ENCODE measurements at regions not wholly inside any gene's neighbourhood (a gene's known extent, or its start where the extent isn't known, plus 50 kb on each side); places are given as distances from the start of the nearest gene placed in this dataset.

DNA sequence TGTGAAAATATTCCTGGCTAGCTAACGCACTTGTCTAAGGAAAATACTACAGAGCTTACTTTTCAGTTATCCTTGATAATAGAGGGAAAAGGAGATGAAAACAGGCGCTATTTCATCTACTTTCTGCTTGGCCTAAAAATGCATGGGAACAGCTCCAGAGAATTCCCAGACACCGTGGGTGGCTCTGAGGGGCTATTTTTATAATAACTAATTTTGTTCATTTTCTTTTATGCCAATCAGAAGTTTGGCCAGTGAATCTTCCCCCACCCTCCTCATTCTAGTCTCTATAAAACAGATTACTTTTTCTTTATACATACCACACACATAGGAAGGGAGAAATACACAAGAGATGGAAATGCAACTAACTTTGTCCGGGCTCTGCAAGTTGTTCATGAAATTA lies 322.9 kb downstream of the SETD4 start:
- no peak overlapping the region for H3K4me3 ChIP-seq (ENCODE audit: low read depth, low read length)
- TF ChIP-seq, protein P1, sequence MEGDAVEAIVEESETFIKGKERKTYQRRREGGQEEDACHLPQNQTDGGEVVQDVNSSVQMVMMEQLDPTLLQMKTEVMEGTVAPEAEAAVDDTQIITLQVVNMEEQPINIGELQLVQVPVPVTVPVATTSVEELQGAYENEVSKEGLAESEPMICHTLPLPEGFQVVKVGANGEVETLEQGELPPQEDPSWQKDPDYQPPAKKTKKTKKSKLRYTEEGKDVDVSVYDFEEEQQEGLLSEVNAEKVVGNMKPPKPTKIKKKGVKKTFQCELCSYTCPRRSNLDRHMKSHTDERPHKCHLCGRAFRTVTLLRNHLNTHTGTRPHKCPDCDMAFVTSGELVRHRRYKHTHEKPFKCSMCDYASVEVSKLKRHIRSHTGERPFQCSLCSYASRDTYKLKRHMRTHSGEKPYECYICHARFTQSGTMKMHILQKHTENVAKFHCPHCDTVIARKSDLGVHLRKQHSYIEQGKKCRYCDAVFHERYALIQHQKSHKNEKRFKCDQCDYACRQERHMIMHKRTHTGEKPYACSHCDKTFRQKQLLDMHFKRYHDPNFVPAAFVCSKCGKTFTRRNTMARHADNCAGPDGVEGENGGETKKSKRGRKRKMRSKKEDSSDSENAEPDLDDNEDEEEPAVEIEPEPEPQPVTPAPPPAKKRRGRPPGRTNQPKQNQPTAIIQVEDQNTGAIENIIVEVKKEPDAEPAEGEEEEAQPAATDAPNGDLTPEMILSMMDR (IDR thresholded peaks at IDR 0.05; ENCODE audit: control insufficient read depth, extremely low read depth, insufficient read depth), result no peak
- no peak for DNase-seq (ENCODE audit: low read depth)

DNA sequence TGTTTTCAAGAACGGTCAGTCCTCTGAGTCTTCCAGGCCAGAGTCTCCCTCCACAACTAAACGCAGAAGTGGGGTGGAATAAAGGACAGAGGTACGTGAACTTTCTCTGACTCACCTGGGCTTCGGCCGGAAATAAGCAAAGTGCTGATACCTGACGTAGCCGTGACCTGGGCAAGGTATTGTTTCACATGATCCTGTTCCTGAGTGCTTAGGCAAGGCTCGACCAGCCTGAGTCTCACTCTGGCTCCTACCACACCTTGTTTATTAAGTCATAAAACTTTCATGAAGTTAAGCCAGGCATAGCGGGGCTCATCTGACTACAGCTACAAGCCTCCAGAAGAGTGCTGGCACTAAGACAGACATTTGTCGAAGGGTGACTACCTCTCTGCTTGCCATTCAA lies 327.5 kb downstream of the SETD4 start:
- DNase-seq (ENCODE audit: low read depth), result no peak
- no peak overlapping the region for H3K4me3 ChIP-seq (ENCODE audit: low read depth, low read length)
- TF ChIP-seq, protein P1 (IDR thresholded peaks at IDR 0.05; ENCODE audit: control insufficient read depth, extremely low read depth, insufficient read depth), result no peak

DNA sequence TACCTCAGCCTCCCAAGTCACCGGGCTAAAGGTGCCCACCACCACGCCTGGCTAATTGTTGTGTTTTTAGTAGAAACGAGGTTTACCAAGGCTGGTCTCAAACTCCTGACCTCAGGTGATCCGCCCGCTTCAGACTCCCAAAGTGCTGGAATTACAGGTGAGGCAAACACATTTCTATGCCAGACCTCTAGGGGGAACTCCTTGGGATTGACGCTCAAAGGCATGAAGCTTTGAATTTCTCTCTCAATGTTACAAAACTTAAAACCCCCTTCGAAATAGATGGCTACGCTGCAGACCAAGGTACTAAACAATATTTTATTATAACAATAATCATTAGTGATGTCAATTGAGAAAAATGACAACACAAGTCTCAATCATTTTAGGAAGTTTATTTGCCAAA lies 330.0 kb downstream of the SETD4 start:
- no peak overlapping the region for H3K4me3 ChIP-seq (ENCODE audit: low read depth, low read length)
- no peak for DNase-seq (ENCODE audit: low read depth)
- TF ChIP-seq, protein P1 (IDR thresholded peaks at IDR 0.05; ENCODE audit: control insufficient read depth, extremely low read depth, insufficient read depth), result no peak

GRCh38 chr21:35727830-35728229 lies 332.5 kb downstream of the SETD4 start:
- no peak for DNase-seq (ENCODE audit: low read depth)
- no peak overlapping the region for H3K4me3 ChIP-seq (ENCODE audit: low read depth, low read length)
- TF ChIP-seq, protein P1 (IDR thresholded peaks at IDR 0.05; ENCODE audit: control insufficient read depth, extremely low read depth, insufficient read depth), result no peak

- DNase-seq (ENCODE audit: low read depth), result no peak
- TF ChIP-seq, protein P1 (IDR thresholded peaks at IDR 0.05; ENCODE audit: control insufficient read depth, extremely low read depth, insufficient read depth), result no peak
- H3K4me3 ChIP-seq (ENCODE audit: low read depth, low read length), result no peak overlapping the region
These were observed 336.2 kb downstream of the SETD4 start for GRCh38 chr21:35724156-35724555.

- no peak for DNase-seq (ENCODE audit: low read depth)
- TF ChIP-seq, protein P1 (IDR thresholded peaks at IDR 0.05; ENCODE audit: control insufficient read depth, extremely low read depth, insufficient read depth), result no peak
- H3K4me3 ChIP-seq (ENCODE audit: low read depth, low read length), result no peak overlapping the region
These were observed 338.6 kb downstream of the SETD4 start for GRCh38 chr21:35721701-35722100.

DNA sequence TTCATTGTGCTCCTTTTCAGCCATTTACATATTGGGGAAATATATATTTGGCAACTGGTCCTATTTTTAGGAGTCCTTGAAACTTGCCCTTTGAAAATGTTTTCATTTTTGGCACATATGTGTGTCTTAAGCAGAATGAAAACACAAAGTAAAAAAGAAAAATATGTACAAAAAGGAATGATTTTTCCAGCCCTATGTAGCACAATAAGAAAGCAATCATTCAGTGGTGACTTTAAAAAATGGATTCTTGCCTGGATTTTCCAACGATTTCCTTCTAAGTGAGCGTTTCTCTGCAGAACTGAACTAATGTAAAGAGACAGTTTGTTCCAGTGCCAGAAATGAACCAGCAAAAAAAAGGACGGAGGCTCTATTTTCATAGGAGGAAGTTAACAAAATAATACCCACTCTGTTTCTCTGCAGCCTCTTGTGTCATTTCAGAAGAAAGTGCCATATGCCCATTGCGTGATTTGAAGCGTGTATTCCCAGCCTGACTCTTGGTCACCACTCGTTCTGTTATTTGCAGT lies 340.1 kb downstream of the SETD4 start:
- no peak overlapping the region for H3K4me3 ChIP-seq (ENCODE audit: low read depth, low read length)
- TF ChIP-seq, protein P1 (IDR thresholded peaks at IDR 0.05; ENCODE audit: control insufficient read depth, extremely low read depth, insufficient read depth), result no peak
- no peak for DNase-seq (ENCODE audit: low read depth)
